ENCODE measurements at regions not wholly inside any gene's neighbourhood (a gene's known extent, or its start where the extent isn't known, plus 50 kb on each side); places are given as distances from the start of the nearest gene placed in this dataset.
"Not testable (repeated sequence)": the region's sequence is repeated elsewhere in the genome, so short reads cannot be mapped to it uniquely, and the experiment has no call there.

GRCh38 chr20:59466107-59466815 lies 138.1 kb upstream of the PHACTR3 start:
- DNase-seq = no peak

DNA sequence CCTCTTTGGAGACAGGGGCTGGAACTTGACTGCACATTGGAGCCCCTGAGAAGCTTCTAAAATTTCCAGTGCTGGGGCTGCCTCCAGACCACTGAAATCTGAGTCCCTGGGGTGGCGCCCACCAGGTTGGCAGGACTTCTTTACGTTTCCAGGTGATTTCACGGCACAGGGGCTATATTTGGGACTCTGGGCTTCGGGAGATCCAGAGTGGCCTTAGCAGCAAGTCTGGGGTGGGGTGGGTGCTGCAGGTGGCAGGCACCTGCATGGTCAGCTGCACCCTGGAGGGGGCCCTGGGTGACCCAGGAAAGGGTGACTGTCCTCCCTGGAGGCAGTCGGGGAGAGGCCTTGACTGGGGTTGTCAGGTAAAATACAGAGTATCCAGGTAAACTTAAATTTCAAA lies 135.5 kb upstream of the PHACTR3 start:
- no peak for DNase-seq

DNA sequence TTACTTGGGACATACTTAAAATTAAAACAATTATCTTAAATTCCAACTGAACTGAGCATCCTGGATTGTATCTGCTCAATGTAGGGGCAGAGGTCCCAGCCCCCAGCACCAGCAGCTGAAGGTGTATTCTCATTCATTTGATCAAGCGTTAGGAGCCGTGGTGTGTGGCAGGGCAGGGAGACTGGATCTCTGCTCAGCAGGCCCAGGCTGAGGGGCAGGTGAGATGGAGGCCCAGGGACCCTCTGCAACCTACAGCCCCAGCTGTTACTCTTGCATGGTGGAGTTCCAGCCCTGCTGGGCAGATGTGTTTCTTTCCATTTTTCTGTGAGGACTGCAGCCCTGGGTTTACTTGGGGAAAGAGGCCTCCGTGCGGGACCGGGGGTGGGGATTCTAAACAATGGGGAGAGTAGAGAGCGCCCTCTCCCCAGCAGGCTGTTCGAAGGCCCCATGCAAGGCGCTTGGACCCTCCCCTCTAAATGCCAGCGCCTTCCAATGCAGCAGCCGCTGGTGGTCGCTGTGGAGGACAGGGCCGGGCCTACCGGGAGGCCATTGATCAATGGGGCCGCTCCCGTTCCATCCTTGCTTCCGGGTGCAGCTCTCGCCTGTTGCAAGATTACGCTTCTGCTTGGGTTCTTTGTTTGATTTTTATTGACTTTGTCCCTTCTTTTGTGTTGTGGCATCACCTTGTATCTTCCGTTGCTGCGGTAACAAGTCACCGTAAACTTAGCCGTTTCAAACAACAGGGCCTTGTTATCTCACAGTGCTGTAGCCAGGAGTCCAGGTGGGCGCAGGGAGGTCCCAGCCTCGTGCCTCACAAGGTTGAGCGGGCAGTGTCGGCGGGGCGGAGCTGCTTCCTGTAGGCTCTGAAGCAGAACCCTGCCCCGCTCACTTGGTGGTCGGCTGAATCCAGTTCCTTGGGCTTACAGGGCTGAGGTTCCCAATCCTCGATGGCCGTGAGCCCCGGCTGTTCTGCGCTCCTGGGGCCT lies 134.8 kb upstream of the PHACTR3 start:
- DNase-seq = no peak

DNA sequence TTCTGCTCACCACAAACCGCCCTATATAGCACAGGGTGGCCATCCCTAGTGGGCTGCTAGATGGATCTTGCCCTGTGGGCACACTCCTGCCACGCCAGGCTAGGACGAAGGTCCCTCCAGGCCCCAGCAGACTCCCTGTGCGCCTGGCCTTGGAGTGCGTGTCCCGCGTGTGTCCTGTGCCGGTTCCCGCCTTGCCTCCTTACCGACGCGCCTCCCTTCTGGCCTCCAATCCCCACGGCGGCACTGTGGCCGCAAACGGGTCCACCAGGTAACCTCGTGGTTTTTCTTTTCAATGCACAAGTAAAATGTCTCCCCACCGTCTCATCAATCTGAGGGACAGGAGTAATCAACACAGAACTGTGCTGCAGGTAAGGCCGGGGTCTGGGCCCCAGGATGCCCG lies 133.8 kb upstream of the PHACTR3 start:
- no peak for DNase-seq

DNA sequence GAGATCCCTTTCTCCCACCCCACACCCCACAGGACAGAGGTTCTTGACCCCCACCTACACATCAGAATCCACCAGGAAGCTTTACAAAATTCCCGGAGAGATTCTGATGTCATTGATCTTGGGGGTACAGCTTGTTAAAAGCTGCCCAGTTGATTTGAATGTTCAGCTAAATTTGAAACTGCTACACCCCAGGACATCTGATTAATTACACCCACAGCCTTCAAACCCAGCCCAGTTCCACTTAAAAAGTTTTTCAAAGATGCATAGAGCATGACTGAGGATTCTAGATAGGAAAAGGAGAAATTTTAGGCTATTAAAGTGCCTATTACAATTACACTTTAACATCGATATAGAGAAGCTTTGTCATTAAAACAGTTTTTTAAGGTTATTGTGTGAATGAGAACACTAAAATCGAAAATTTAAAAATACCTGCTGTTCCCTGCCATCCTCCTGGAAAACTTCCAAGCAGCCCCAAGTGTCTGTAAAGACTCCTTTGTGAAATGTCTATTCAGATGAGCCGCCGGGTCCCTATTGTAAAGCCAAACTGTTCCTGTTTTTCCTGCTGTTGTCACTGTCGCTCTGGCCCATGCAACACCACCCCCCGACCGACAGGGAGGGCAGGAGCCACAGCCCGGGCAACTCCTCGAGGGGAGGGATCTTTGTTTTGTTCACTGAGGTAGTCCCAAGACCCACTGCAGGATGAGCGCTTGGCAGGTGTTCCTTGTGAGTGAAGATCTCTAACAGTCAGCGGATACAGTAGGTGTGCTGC lies 132.5 kb upstream of the PHACTR3 start:
- DNase-seq = no peak

- DNase-seq = no peak
These were observed 130.6 kb upstream of the PHACTR3 start for GRCh38 chr20:59473742-59474141.

DNA sequence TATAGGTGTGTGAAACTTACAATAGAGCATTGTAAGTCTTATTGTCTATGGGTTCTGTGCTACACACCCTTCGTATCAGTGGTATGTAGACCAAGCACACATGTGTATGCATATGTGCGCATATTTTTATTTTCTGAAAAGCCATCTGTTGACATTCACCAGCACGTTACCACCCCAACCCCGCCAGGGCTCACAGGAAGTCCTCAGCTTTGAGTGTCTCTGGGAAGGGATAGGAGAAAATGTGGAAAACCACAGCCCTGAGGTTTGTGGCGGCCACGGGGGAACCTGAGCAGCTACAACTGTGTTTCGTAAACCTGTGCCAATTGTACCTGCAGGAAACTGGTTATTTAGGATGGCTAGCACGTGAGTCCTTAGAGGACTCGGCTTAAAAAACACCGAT lies 123.3 kb upstream of the PHACTR3 start:
- DNase-seq = peak; percentile 17

DNA sequence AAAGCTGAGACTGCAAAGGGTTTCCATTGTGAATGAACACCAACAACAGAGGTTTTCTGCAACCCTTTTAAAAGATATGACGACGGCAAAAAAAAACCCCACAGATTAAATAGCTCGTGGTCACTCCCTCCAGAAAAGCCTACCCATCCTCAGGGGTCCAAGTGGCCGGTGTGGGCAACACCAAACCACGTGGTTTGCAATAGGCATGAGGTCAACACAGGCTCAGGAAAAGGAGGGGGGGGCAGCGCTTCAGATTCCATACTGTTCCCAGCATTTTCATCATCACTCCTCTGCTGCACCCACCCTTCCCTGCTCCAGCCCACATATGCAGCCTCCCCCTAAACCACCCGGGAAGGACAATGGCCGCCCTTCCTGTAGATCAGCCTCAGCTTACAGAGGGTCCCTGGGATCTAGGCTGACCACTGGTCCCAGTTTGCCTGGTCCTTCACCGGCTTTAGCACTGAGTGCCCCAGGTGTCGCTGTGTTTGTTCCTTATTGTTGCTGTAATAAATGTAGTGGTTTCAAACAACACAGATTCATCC lies 122.8 kb upstream of the PHACTR3 start:
- no peak for DNase-seq

- no peak for DNase-seq
These were observed 121.8 kb upstream of the PHACTR3 start for GRCh38 chr20:59482351-59483187.

DNA sequence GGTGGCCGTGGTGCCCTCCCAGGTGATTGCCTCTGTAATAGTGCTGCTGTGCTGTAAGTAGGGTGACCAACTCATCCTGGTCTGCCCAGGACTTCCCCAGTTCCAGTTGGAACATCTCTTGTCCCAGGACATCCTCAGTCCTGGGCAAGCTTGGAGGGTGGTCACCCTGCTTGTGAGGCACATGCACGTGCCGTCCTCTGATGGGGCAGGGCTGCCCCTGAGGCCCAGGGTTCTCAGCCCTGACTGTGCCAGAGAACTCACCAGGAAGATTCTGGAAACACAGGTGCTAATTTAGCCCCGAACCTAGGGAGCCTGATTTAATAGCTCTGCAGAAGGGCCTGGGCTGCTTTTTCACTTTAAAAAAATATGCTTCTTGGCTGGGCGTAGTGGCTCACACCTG lies 120.9 kb upstream of the PHACTR3 start:
- DNase-seq = no peak

- no peak for DNase-seq
These were observed 120.1 kb upstream of the PHACTR3 start for GRCh38 chr20:59484228-59484627.

DNA sequence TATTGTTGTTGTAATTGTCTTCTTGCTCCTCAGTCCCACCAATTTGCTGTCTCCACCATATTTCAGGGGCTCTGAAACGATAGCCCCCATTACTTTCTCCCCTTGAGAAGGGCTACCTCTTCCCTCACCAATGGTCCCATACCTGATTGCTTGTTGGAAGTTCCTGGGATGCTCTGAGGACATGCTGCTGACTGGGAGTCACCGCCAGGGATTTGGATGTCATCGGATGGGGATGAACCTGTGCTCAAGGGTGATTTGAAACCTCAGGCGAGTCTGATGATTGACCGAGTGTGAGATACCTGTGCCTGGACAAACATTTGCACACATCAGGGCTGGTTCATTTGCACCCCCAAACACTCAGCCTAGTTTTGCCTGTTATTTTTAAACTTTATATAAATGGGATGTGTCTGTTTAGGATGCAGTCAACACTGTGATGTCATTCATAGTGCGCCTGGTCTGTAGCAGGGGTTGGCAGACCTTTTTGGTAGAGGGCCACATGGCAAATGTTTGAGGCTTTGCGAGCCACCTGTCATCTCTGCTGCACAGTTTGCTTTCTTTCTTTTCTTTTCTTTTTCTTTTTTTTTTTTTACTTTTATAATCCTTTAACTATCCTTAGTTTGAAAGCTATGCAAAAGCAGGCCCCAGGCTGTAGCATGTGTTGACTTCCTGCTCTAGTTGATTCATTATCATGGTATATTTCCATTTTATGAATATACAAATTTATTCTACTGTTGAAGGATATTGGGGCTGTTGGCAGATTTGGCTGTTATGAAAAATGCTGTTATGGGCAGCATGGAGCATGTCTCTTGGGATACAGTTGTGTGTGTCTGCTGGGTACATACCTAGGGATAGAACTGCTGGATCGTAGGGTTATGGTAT lies 118.5 kb upstream of the PHACTR3 start:
- DNase-seq = no peak

DNA sequence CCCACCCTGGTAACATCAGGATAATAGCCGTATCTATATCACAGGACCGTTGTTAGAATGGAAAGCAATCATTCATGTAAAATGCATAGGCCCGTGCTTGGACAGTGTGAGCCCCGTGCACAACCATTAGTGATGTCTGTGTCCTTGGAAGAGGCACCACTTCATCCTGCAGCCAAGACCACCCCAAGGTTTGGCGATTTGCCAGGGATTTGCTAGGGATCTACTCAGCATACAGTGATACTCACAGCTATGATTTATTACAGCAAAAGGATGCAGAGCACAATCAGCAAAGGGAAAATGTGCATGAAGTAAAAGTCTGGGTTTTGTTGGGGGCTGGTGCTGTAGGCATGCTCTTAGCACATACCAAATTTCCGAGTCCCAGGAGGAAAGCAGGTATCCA lies 115.9 kb upstream of the PHACTR3 start:
- DNase-seq = not testable (repeated sequence)

DNA sequence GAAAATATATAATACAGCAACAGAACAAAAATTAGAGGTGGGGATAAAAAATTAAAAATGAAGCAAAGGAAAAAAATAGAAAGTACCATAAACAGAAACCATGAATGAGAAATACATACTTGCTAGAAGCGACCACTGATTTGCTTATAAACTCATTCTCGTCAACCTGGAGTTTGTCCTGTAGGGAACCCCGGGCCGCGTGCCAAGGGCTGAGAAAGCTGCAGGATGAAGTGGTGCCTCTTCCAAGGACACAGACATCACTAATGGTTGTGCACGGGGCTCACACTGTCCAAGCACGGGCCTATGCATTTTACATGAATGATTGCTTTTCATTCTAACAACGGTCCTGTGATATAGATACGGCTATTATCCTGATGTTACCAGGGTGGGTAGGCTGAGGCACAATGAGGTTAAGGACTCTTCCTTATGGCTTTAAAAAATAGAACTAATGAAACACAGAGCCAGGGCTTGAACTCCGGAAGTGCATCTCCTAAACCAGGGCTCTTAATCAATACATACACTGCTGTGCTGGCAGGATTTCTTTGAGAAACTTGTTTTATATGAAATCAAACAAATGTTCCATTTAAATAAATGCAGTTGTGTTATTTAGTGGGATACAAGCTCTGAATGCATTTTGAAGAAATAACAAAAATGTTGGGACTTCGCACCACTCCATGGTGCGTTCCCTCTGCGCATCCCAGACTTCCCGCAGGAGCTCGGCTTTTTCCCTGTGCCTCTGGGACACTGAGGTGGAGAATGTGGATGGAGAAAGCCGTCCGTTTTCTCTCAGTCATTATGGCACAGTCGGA lies 113.9 kb upstream of the PHACTR3 start:
- not testable (repeated sequence) for DNase-seq

- no peak for DNase-seq
These were observed 112.5 kb upstream of the PHACTR3 start for GRCh38 chr20:59491884-59492283.

DNA sequence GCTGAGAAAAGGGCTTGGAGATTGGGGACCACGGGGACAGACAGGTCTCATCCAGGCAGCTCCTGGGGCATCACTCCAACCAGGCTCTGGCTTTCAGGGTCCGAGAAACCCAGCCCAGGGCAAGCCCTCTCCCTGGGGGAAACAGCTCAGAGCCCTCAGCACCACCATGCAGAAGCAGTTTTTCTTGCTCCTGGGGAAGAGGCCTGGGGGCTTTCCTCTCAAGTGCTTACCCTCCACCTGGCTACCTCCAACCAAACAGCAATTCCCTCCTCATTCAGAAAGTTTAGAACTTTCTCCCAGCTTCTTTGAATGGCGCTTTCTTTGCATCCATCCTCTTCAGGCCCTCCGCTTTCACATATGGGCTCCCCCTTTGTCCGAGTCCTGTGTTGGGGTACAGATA lies 110.4 kb upstream of the PHACTR3 start:
- DNase-seq = no peak

GRCh38 chr20:59495166-59495565 lies 109.2 kb upstream of the PHACTR3 start:
- DNase-seq = no peak

DNA sequence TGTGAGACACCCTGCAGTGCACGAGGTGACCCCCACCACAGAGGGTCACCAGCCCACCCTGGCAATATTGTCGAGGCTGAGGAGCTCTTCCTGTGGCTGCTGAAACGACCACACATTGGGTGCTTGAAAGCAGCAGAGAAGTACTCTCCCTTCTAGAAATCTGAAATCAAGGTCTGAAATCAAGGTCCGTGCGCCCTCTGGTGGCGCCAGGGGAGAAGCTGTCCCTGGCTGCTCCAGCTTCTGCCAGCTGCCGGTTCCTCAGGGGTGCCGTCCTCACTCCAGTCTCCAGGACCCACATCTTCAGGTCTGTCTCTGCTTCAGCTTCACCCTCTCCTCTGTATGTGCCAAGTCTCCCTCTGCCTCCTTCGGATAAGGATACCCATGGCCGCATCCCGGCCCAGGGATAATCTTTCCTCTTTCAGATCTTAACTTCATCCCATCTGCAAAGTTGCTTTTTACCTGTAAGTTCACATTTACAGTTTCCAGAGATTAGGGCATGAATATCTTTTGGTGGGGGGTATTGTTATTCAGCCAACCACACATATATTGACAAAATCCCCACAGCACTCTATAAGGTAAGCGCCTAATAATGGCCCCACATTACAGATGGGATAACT lies 108.3 kb upstream of the PHACTR3 start:
- peak; percentile 2 for DNase-seq

GRCh38 chr20:59498291-59498690 lies 106.0 kb upstream of the PHACTR3 start:
- DNase-seq = no peak

- DNase-seq = no peak
These were observed 104.5 kb upstream of the PHACTR3 start for GRCh38 chr20:59499863-59500262.

All from DMS153 (cell line).